GM12878 (cell line): ENCODE measurements at regions not wholly inside any gene's neighbourhood (a gene's known extent, or its start where the extent isn't known, plus 50 kb on each side); places are given as distances from the start of the nearest gene placed in this dataset.

Experiments used
- ATAC-seq: fragments of 200-7000 bp; cut with Tn5 transposase; 3 replicates; pipeline ENCODE4 v1.9.1; 2020; ENCODE audit warnings: mild to moderate bottlenecking, moderate library complexity
- BruUV-seq: library from RNA; stranded (reverse); fragments of 400-500 nt; replicated peaks from 2 replicates; lab custom pipeline; 2021; lab: Mats Ljungman, UMichigan
- CTCF ChIA-PET: fragments of 300-600 bp; sonication (Branson Sonifier 250); formaldehyde crosslinking; extraction: SDS; loops from one replicate; lab custom pipeline; 2021; ENCODE audit warnings: inconsistent platforms; lab: Yijun Ruan, JAX
- POLR2A ChIA-PET: fragments of 350-600 bp; formaldehyde crosslinking; extraction: SDS; loops from one replicate; lab custom pipeline; 2021; ENCODE audit warnings: inconsistent platforms; lab: Charles Lee
- RAD21 ChIA-PET: fragments of 300-600 bp; sonication (Branson Sonifier 250); formaldehyde crosslinking; loops from one replicate; lab custom pipeline; 2023; ENCODE audit warnings: antibody characterized with exemption; ENCODE audit not compliant: unreplicated experiment; lab: Charles Lee
- SMC1A ChIA-PET: fragments of 300-600 bp; sonication (Branson Sonifier 250); formaldehyde crosslinking; loops from one replicate; lab custom pipeline; 2023; ENCODE audit not compliant: unreplicated experiment, uncharacterized antibody; lab: Charles Lee
- DNase-seq: peaks from one replicate; pipeline ENCODE4 v3.0.0-alpha.2; 2011; ENCODE audit warnings: low read depth, low spot score
- FAIRE-seq: peaks from 3 replicates; lab custom pipeline; 2011; peaks lifted over from hg19 to GRCh38; lab: Jason Lieb, UNC
- H2AFZ ChIP-seq: 2 replicates; pipeline ENCODE4 v1.6.0; 2011; ENCODE audit warnings: low read depth, low read length, control low read depth; ENCODE audit not compliant: control insufficient read depth
- H3K27ac ChIP-seq: 2 replicates; pipeline ENCODE4 v1.5.1; 2011; ENCODE audit warnings: control low read depth; ENCODE audit not compliant: control insufficient read depth, insufficient read depth
- H3K27me3 ChIP-seq, 2 experiments: replicated peaks in 1 of 2; 2 replicates each; pipeline versions ENCODE4 v1.6.0 to v1.6.1; 2011; ENCODE audit warnings: low read length in 1 of 2; ENCODE audit not compliant: control insufficient read depth in 2 of 2, insufficient read depth in 2 of 2
- H3K36me3 ChIP-seq, 2 experiments: 2 replicates each; pipeline ENCODE4 v1.5.1; 2011; ENCODE audit warnings: low read length in 1 of 2; ENCODE audit not compliant: control insufficient read depth in 2 of 2, insufficient read depth in 2 of 2
- H3K4me1 ChIP-seq: 2 replicates; pipeline ENCODE4 v1.6.1; 2011; ENCODE audit warnings: mild to moderate bottlenecking, low read length, moderate library complexity, mixed read lengths; ENCODE audit not compliant: control insufficient read depth, insufficient read depth
- H3K4me2 ChIP-seq: 2 replicates; pipeline ENCODE4 v1.6.0; 2011; ENCODE audit warnings: control low read depth; ENCODE audit not compliant: control insufficient read depth, insufficient read depth
- H3K4me3 ChIP-seq: fragments of 200-600 bp; sonication (generic); 2 replicates; pipeline ENCODE4 v1.5.1; 2016
- H3K79me2 ChIP-seq: 2 replicates; pipeline ENCODE4 v1.6.0; 2011; ENCODE audit warnings: low read length; ENCODE audit not compliant: control insufficient read depth, insufficient read depth
- H3K9ac ChIP-seq: 2 replicates; pipeline ENCODE4 v1.8.0; 2011; ENCODE audit warnings: low read length, control low read depth, mixed read lengths; ENCODE audit not compliant: control insufficient read depth, insufficient read depth
- H3K9me3 ChIP-seq: replicated peaks from 3 replicates; pipeline ENCODE4 v1.5.1; 2011; ENCODE audit warnings: mild to moderate bottlenecking, low read length; ENCODE audit not compliant: control insufficient read depth, insufficient read depth
- H4K20me1 ChIP-seq: 2 replicates; pipeline ENCODE4 v1.6.0; 2011; ENCODE audit not compliant: control insufficient read depth, insufficient read depth
- BCL11A ChIP-seq: IDR thresholded peaks from 2 replicates; pipeline ENCODE4 v1.6.1; 2011; ENCODE audit warnings: low read depth, low read length
- CBX3 ChIP-seq: fragments of 200-600 bp; sonication (generic); IDR thresholded peaks from 2 replicates; pipeline ENCODE4 v1.6.1; 2016; ENCODE audit warnings: low read depth, borderline replicate concordance
- DPF2 ChIP-seq: fragments of 450-650 bp; IDR thresholded peaks from 2 replicates; pipeline ENCODE4 v1.6.1; 2017; ENCODE audit warnings: mild to moderate bottlenecking
- MXI1 ChIP-seq: fragments of 150-350 bp; IDR thresholded peaks from 2 replicates; pipeline ENCODE4 v1.6.1; 2011; ENCODE audit warnings: low read depth, mild to moderate bottlenecking, inconsistent platforms, low read length, improper control_type of control experiment
- NR2F1 ChIP-seq: fragments of 450-650 bp; conservative IDR thresholded peaks from 2 replicates; pipeline ENCODE4 v1.6.1; 2017; ENCODE audit warnings: mild to moderate bottlenecking
- SPI1 ChIP-seq: IDR thresholded peaks from 2 replicates; pipeline ENCODE4 v1.6.1; 2011; ENCODE audit warnings: low read depth, mild to moderate bottlenecking, low read length, moderate library complexity, borderline replicate concordance; ENCODE audit not compliant: insufficient read depth
- WGBS: methylation state at CpG from one replicate; pipeline ENCODE4 v1.1.6; 2016; ENCODE audit warnings: low lambda C conversion rate; ENCODE audit not compliant: insufficient replicate concordance, insufficient coverage; ENCODE audit errors: missing lambda C conversion rate; 5-methylcytosine and 5-hydroxymethylcytosine counted together
- in situ Hi-C: fragments of 300-500 bp; cut with MboI; formaldehyde crosslinking; loops from 9 replicates; pipeline ENCODE4 v1.14.3; 2018; ENCODE audit warnings: mixed read lengths
- intact Hi-C: fragments of 100-400 bp; cut with micrococcal nuclease; formaldehyde crosslinking; loops from one replicate; pipeline ENCODE4 v1.14.2; 2022; ENCODE audit not compliant: unreplicated experiment

GRCh38 chr18:26708806-26709716, 156.4 kb downstream of the AQP4 start:
- Histone ChIP-seq H3K4me1 (peaks cover 4% of the 10 kb centered on the region; the same call in 1 of the 2 replicates), H3K27ac (no peak overlapping the region), H4K20me1 (no peaks in the 10 kb centered on the region), H3K4me3 (no peak overlapping the region), H3K27me3 (no peaks in the 10 kb centered on the region), H3K4me2 (no peak overlapping the region), H3K36me3 (no peaks in the 10 kb centered on the region), H2AFZ (no peak overlapping the region), H3K9me3 (no peaks in the 10 kb centered on the region), H3K79me2 (no peaks in the 10 kb centered on the region), H3K9ac (no peak overlapping the region)
- intact Hi-C loops (no loop called here), in situ Hi-C loops (no loop called here)
- no peak for ATAC-seq
- no peak for FAIRE-seq
- no TSS peak for BruUV-seq
- 73% methylated on average over 7 of the region's 7 CpGs for WGBS
- CTCF ChIA-PET, result interaction anchor here (0.6 to 1.6 kb wide), 6 partner anchors 9 to 355 kb away, joined by 3 to 5 read pairs (median 4); no protein-coding TSS in a partner anchor
- RAD21 ChIA-PET, result interaction anchor here (0.7 kb wide), 1 partner anchor 261 kb away, joined by 3 read pairs; no protein-coding TSS in a partner anchor
- SMC1A ChIA-PET, result interaction anchor here (1.0 to 4.1 kb wide), 5 partner anchors 9 to 62 kb away, joined by 3 to 13 read pairs (median 4); no protein-coding TSS in a partner anchor
- POLR2A ChIA-PET, result interaction anchor here (1.6 kb wide), 1 partner anchor 28 kb away, joined by 4 read pairs; no protein-coding TSS in a partner anchor
- TF ChIP-seq CBX3 (no peak), MXI1 (no peak), DPF2 (no peak)
- no peak for DNase-seq

GRCh38 chr18:26706911-26707351, 158.6 kb downstream of the AQP4 start:
- 67% methylated on average over 10 of the region's 10 CpGs for WGBS
- Histone ChIP-seq H4K20me1 (no peaks in the 10 kb centered on the region), H3K79me2 (no peaks in the 10 kb centered on the region), H3K27me3 (no peaks in the 10 kb centered on the region), H3K4me1 (peaks cover 4% of the 10 kb centered on the region; the same call in 1 of the 2 replicates), H3K9ac (no peak overlapping the region), H3K27ac (no peak overlapping the region), H3K4me2 (no peak overlapping the region), H3K36me3 (no peaks in the 10 kb centered on the region), H2AFZ (no peak overlapping the region), H3K9me3 (no peaks in the 10 kb centered on the region), H3K4me3 (no peak overlapping the region)
- FAIRE-seq, result no peak
- CTCF ChIA-PET, result no interaction called here
- RAD21 ChIA-PET, result no interaction called here
- in situ Hi-C loops (no loop called here), intact Hi-C loops (no loop called here)
- no peak for ATAC-seq
- no peak for DNase-seq
- TF ChIP-seq NR2F1 (no peak), SPI1 (no peak), BCL11A (no peak)
- no TSS peak for BruUV-seq
- SMC1A ChIA-PET, result no interaction called here
- POLR2A ChIA-PET, result no interaction called here
